DOHH2 (cell line): ENCODE measurements at regions not wholly inside any gene's neighbourhood (a gene's known extent, or its start where the extent isn't known, plus 50 kb on each side); places are given as distances from the start of the nearest gene placed in this dataset.

ENCODE experiments used
- EZH2phosphoT487 ChIP-seq: fragments of 200-600 bp; sonication (generic); IDR thresholded peaks from 2 replicates; pipeline ENCODE4 v1.6.1; 2017; ENCODE audit warnings: borderline replicate concordance, mild to moderate bottlenecking, antibody characterized with exemption, low read length, moderate library complexity, mixed read lengths
- TF ChIP-seq, protein P1 (sequence below): fragments of 200-600 bp; sonication (generic); IDR thresholded peaks from one replicate; pipeline ENCODE4 v1.5.1; 2014; ENCODE audit warnings: antibody characterized with exemption, mild to moderate bottlenecking, low read depth, low read length; ENCODE audit not compliant: poor library complexity, severe bottlenecking

DNA sequence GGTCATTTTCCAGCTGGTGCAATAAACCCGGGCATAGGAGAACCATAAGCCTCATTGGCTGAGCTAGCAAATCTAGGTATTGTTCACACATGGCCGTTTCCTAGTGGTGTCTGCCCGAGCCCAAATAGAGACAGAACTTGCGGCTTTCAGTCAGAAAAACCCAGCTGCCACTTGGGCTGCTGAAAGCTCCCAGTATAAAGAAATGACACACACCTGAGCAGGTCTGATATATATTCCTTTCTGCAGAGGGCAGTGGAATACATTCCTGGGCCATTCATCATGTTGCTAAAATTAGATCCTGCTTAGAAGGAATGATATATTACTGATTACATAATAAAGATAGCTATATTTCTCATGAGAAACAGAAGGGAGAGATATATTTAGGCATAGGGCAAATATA is 83.9 kb upstream of the IRX5 start:
- TF ChIP-seq, protein P1, sequence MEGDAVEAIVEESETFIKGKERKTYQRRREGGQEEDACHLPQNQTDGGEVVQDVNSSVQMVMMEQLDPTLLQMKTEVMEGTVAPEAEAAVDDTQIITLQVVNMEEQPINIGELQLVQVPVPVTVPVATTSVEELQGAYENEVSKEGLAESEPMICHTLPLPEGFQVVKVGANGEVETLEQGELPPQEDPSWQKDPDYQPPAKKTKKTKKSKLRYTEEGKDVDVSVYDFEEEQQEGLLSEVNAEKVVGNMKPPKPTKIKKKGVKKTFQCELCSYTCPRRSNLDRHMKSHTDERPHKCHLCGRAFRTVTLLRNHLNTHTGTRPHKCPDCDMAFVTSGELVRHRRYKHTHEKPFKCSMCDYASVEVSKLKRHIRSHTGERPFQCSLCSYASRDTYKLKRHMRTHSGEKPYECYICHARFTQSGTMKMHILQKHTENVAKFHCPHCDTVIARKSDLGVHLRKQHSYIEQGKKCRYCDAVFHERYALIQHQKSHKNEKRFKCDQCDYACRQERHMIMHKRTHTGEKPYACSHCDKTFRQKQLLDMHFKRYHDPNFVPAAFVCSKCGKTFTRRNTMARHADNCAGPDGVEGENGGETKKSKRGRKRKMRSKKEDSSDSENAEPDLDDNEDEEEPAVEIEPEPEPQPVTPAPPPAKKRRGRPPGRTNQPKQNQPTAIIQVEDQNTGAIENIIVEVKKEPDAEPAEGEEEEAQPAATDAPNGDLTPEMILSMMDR: no peak
- no peak for TF ChIP-seq EZH2phosphoT487
